Stimulated activated CD8-positive, alpha-beta memory T cell treated with anti-CD3 and anti-CD28 coated beads, Interleukin-12 subunit alpha, Interleukin-12 subunit beta, amount 100 ng/mL, for 1 hour (primary cell): ENCODE measurements at regions not wholly inside any gene's neighbourhood (a gene's known extent, or its start where the extent isn't known, plus 50 kb on each side); places are given as distances from the start of the nearest gene placed in this dataset.

Source experiments
- DNase-seq: peaks from one replicate; pipeline ENCODE4 v3.0.0-alpha.2; 2020; ENCODE audit warnings: low read depth

DNA sequence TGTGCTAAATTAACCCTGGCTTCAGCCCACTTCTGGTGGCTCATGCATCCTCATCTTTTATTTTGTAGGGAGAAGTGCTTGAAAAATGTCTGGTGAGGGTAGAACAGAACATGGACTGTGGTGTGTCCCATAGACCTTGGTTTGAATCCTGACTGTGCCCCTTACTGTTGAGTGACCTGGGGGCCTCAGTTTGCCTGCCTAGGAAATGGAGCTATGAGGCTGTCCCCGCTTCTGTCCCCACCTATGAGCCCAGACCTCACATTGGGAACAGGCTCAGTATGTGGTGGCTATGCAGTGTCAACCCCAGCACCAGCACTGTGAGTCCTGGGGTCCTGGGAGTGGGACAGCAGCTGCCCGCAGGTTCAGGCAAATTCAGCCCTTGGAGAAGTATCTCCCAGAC is 186.3 kb upstream of the GSE1 start:
- no peak for DNase-seq

DNA sequence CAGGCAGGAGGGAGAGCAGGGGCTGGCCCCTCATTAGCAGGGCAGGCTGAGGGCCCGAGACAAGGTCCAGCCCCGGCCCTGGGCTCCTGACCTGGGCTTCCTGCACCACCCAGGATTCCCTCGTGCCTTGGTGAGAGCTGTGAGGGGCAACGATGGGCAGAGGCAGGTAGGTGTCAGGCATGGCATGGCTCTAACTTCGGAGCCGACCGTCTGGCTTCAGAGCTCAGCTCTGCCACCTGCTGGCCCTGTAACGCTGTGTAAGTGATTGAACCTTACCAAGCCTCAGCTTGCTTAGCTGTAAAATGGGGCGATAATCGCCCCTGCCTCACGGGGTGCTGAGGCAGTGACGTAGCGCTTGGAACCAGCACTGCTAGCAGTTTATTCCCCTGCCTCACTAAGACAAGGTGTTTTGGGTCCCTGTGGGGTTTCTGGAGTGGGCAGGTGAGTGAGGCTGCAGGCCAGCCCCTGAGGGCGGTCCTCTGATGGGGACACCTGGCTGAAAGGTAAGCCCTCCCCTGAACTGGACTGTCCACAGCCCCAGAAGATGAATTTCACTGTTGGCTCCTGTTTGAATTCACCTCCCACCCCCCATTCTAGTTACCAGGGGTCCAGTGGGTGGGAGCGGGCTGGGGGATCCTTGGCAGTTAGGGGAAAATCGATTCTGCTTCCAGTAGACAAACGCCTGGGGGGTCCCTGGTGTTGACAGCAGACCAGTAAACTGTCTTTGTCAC is 184.8 kb upstream of the GSE1 start:
- DNase-seq = no peak

GRCh38 chr16:85428899-85429775 is 184.0 kb upstream of the GSE1 start:
- no peak for DNase-seq

- DNase-seq = no peak
These were observed 183.2 kb upstream of the GSE1 start for GRCh38 chr16:85429776-85430522.

DNA sequence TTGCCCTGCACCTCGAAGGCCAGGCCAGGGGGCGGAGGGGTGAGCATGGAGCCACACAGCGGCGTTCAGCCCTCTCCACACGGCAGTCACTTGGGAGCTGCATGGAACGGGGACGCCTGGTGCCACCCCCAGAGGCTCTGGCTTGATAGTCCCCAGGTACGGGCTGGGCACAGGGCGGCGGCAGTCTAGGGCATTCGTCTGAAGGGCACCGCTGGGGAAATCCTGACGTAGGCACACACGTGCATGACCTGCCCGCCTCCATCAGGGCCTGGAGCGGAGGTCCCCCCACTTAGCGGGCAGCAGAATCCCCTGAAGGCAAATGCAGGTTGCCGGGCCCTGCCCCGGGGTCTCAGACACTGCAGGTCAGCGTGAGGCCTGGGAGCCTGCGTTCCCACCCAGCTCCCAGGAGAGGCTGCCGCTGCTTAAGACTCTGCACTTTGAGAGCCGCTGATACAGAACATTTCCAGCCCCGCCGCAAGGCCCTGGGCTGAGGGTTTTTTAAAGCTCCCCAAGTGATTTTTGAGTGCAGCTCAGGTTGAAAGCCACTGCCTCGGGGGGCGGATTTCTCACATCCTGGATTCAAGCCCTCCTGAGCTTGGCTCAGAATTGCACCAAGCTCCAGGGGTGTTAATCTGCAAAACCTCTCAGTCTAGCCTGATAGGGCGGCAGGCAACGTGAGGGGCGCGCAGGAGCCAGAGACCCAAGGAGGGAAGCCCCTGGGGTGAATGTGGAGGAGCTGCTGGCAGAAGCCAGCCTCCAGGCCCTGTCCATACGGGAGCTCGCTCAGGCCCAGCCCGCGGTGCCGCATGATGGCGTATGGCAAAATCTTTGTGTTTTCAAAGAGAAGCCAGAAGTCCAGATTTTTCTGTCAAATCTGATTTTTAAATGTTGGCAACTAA is 182.3 kb upstream of the GSE1 start:
- no peak for DNase-seq

- no peak for DNase-seq
These were observed 181.5 kb upstream of the GSE1 start for GRCh38 chr16:85431431-85432124.

GRCh38 chr16:85432606-85433005 is 180.5 kb upstream of the GSE1 start:
- no peak for DNase-seq

GRCh38 chr16:85433477-85433876 is 179.6 kb upstream of the GSE1 start:
- DNase-seq = no peak

- DNase-seq = no peak
These were observed 177.8 kb upstream of the GSE1 start for GRCh38 chr16:85435286-85435685.

- no peak for DNase-seq
These were observed 177.4 kb upstream of the GSE1 start for GRCh38 chr16:85435700-85436099.

- no peak for DNase-seq
These were observed 176.9 kb upstream of the GSE1 start for GRCh38 chr16:85436207-85436606.

DNA sequence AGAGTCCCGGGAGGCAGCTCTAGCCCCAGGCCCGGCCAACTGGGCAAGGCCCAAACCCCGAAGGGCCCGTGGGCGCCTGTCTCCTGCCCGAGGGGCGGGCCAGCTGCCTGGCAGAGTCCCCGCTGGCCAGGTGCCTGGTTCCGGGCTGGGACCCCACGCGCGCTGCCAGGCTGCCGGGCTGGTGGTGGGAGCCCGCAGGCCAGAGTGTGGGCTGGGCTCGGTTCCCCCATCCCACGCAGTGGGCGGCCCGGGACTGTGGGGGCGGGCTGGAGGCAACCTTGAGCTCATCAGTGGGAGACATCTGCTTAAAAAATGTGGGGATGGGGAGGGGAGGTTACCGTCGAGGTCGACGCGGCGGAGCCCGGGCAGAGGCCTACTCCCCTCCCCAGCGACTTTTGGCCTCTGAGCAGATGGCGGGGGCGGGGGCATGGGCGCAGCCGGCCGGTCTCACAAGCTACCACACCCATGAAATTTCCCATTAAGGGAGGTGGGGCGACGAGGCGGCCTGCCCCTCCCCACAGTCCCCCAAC is 176.4 kb upstream of the GSE1 start:
- no peak for DNase-seq

GRCh38 chr16:85437166-85438052 is 175.7 kb upstream of the GSE1 start:
- DNase-seq = no peak

DNA sequence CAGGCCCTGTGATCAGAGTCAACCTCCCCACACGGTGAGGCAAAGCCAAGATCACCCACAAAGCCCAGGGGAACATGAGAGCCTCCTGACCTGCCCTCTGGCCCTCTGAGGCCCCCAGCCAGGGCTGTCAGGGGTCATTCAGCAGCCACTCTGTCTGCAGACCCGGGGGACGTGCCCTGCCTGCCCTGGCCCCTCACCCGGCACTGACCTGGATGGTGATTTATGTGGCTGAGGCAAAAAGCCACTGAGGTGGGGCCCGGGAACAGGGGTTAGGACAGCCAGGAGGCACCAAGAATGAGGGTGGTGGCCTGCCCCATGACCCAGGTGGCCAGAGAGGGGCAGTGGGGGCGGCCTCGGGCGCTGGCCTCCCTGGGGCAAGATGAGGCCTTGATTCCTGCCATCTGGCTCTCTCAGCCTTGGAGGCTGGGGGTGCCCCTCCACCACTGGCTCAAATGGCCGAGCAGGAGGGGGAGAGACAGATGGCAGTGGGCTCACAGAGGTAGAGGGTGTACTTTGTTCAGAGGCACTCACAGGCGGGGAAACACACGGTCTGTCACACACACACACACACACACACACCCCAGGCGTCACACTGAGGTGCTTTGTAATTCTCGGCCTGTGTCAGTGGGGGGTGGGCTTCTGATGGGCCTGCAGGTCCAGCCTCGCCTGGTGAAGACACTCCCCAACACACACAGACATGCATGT is 174.0 kb upstream of the GSE1 start:
- no peak for DNase-seq

DNA sequence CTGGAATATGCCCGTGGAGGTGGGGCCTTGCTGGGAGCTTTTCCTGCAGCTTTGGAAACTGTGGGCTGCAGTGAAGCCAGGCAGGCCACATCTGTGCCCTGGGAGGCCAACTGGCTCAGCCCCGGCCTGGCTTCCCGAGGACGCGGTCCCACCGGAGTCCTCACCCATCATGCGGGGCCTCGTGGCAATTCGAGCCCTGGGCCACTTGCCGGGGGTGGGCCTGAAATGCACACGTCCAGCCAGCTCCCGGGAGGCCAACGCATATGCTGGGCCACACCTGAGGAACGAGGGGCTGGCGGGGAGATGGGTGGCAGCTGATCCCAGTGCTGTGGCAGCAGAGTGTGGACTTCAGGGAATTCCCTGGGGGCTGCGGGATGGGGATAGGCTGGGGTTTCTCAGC is 172.4 kb upstream of the GSE1 start:
- DNase-seq = no peak

- DNase-seq = no peak
These were observed 171.8 kb upstream of the GSE1 start for GRCh38 chr16:85441189-85441889.

DNA sequence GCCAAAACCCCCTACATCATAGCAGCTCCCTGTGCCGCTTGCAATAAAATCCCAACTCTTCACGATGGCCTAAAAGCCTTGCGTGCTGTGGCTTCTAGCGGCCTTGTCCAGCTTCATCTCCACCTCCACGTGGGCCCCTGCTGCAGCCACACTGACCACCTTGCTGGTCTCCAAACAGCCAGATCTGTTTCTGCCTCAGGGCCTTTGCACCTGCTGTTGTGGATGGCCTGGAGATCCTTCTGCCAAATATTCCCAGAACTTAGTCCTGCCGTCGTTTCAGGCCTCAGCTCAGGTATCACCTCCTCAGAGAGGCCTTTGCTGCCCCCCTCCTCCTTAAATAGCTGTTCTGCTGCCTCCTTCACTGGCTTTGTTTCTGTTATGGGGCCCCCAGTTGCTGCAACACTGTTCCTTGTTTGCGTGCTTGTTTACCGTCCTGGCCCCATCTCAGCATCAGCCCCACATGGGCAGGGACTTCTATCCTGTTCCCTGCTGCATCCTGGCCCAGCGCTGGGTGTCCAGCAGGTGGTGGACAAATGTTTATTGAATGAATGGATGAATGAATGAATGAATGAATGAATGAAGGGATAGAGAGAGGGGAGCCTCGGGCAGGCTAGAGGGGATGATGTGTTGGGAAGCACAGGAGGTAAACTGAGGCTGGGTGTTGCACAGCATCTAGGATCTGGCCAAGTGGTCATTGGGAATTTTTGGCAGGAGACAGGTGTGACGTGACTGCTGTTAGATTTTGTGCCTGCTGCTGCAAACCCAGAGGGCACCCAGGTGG is 171.0 kb upstream of the GSE1 start:
- DNase-seq = no peak

DNA sequence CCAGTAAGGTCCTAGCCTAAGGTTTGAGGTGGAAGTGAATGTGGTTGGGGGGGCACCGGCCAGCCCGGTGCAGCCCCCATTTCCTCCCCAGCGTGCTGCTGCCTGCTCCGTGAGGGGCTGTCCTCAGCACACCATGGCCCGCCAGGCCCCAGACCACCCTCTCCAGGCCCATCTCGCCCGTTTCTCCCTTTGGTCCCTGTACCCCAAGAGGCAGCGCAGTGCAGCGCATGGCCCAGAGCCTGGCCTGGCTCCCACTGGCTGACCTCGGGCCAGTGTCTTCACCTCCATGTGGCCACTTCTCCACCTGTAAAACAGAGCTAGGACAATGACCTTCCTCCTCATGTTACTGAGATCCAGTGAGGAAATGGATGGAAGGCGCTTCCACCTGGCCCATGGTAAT is 170.0 kb upstream of the GSE1 start:
- DNase-seq = no peak
